Small intestine (tissue), 7 donors: ENCODE measurements at regions not wholly inside any gene's neighbourhood (a gene's known extent, or its start where the extent isn't known, plus 50 kb on each side); places are given as distances from the start of the nearest gene placed in this dataset.

Experiments used
- DNase-seq, 2 donors: peaks; one replicate each; pipeline versions ENCODE4 v3.0.0 to v3.0.0-alpha.2; 2013
- FAIRE-seq: peaks from 2 replicates; lab custom pipeline; 2012; peaks lifted over from hg19 to GRCh38; lab: Jason Lieb, UNC
- H3K27ac ChIP-seq, 3 donors: one replicate each; pipeline ENCODE4 v1.5.1; 2013; ENCODE audit warnings: low read length in 2 of 3, mild to moderate bottlenecking in 2 of 3, control low read depth in 1 of 3, inconsistent platforms in 1 of 3, low read depth in 1 of 3, moderate library complexity in 1 of 3
- H3K27me3 ChIP-seq, 3 donors: one replicate each; pipeline ENCODE4 v1.6.1; 2013; ENCODE audit warnings: low read length in 3 of 3, inconsistent platforms in 1 of 3; ENCODE audit not compliant: control insufficient read depth in 3 of 3, insufficient read depth in 3 of 3
- H3K36me3 ChIP-seq, 3 donors: one replicate each; pipeline ENCODE4 v1.6.1; 2013; ENCODE audit warnings: low read length in 3 of 3, inconsistent platforms in 1 of 3, low read depth in 1 of 3, mild to moderate bottlenecking in 1 of 3, moderate library complexity in 1 of 3; ENCODE audit not compliant: control insufficient read depth in 3 of 3, insufficient read depth in 2 of 3
- H3K4me1 ChIP-seq, 3 donors: one replicate each; pipeline ENCODE4 v1.6.1; 2013; ENCODE audit warnings: low read length in 2 of 3, inconsistent platforms in 1 of 3, low read depth in 1 of 3, mild to moderate bottlenecking in 1 of 3, moderate library complexity in 1 of 3; ENCODE audit not compliant: control insufficient read depth in 3 of 3, insufficient read depth in 2 of 3
- H3K4me3 ChIP-seq, 3 donors: one replicate each; pipeline ENCODE4 v1.5.1; 2013; ENCODE audit warnings: low read length in 3 of 3, control low read depth in 1 of 3, inconsistent platforms in 1 of 3, low read depth in 1 of 3, mild to moderate bottlenecking in 1 of 3, moderate library complexity in 1 of 3
- H3K9me3 ChIP-seq, 2 donors: one replicate each; pipeline ENCODE4 v1.6.1; 2013; ENCODE audit warnings: low read depth in 1 of 2, low read length in 1 of 2; ENCODE audit not compliant: control insufficient read depth in 2 of 2, insufficient read depth in 1 of 2
- WGBS, 3 donors: extraction: QIAGEN DNeasy Blood & Tissue Kit; methylation state at CpG; one replicate each; pipeline ENCODE4 v1.1.7; 2013; 5-methylcytosine and 5-hydroxymethylcytosine counted together
- donor health status: healthy with polysubstance abuse.
- donor health status: control.
- donor health status: control.
- donor health status: Bipolar disorder and iron deficiency.
- donor health status: healthy.

DNA sequence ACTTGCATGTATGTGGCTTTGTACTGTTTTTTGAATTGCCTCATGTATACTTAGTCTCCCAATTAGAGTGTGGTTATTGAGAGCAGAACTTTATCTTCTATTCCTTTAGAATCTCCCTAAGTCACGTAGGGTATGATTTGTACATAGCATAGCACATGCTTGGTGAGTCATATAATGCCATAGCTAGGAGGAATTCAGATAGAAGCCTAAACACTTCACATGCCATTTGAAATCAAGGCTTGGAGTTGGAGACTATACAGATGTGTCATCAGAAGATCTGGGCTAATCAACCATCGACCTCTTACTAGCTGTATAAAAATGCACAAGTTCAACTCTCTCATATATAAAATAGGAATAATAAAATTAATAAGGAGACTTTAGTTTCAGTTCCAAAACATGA, 222.6 kb upstream of the ST6GAL2 start:
- Histone ChIP-seq H3K4me1 (no peaks in the 10 kb centered on the region), H3K27ac (no peak overlapping the region), H3K27me3 (no peaks in the 10 kb centered on the region), H3K9me3 (peaks cover 0 to 4% of the 10 kb centered on the region in 2 donors), H3K4me3 (no peak overlapping the region), H3K36me3 (no peaks in the 10 kb centered on the region)
- FAIRE-seq (no peak), DNase-seq (no peak)
- WGBS, 3 donors, result 61 to 70% (median 67%) methylated on average over 2 of the region's 2 CpGs

DNA sequence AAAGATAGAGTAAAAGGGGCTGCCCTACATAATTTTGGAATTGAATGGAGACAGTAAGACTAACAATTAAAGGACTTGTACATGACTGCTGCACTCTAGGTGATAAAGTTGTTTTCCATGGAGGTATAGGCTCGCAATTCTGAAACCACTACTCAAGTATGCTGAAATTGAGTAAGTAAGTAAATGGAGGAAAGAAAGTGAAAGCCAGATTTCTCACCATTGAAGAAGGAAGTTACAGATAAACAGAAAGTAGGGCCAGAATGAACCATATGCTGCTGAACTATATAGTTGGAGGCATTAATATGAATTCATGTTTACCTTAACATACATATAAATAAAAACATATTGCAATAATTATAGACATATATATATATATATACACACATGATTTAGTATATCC, 225.7 kb upstream of the ST6GAL2 start:
- no peak for FAIRE-seq
- H3K4me1 ChIP-seq, result no peaks in the 10 kb centered on the region
- WGBS, 3 donors, result 69 to 76% (median 71%) methylated on average over 1 of the region's 1 CpG

DNA sequence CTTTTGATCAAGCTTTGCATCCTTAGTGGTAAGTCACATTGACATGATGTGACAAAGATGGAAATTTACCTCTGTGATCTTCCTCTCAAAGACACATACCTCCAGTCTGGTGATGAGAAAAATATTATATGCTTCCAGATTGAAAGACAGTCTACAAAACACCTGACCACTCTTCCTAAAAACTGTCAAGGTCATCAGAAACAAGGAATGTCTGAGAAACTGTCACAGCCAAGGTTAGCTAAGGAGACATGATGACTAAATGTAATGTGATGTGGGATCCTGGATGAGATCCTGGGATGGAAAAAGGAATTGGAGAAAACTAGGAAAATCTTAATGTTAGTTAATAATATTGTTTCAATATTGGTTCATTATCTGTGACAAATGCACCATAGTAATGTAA, 226.6 kb upstream of the ST6GAL2 start:
- Histone ChIP-seq H3K36me3 (no peaks in the 10 kb centered on the region), H3K4me1 (no peaks in the 10 kb centered on the region), H3K27me3 (no peaks in the 10 kb centered on the region), H3K9me3 (peaks cover 0 to 8% of the 10 kb centered on the region in 2 donors), H3K27ac (no peak overlapping the region), H3K4me3 (no peak overlapping the region)
- no peak for DNase-seq
- FAIRE-seq, result no peak

More for the DNA sequence above, 225.7 kb upstream of the ST6GAL2 start:
- no peak for DNase-seq
- Histone ChIP-seq H3K9me3 (peaks cover 0 to 5% of the 10 kb centered on the region in 2 donors), H3K4me3 (no peak overlapping the region), H3K36me3 (no peaks in the 10 kb centered on the region), H3K27ac (no peak overlapping the region), H3K27me3 (no peaks in the 10 kb centered on the region)

DNA sequence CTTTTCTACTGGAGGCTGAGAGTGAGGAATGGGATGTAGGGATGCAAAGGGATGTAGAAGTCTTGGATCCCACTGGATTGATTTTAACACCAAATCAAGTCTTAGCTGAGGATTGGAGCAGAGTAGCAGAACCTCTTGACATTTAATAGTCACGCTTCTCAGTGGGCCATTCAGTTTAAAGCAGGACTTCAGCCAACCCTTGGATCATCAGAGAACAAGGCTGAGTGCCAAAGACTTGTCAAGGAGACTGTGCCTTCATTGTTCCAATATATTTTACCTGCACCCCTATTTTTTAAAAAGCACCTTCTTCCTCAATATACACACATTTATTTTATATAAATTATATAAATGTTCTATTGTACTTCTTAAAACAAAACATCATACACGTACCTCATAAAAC, 242.4 kb upstream of the ST6GAL2 start:
- no peaks in the 10 kb centered on the region for H3K4me1 ChIP-seq
- H3K4me3 ChIP-seq, result no peak overlapping the region
- no peaks in the 10 kb centered on the region for H3K9me3 ChIP-seq
- H3K36me3 ChIP-seq, result no peaks in the 10 kb centered on the region
- FAIRE-seq (no peak), DNase-seq (no peak)
- no peak overlapping the region for H3K27ac ChIP-seq
- 69 to 85% (median 76%) methylated on average over 2 of the region's 2 CpGs for WGBS, 3 donors
- H3K27me3 ChIP-seq, result no peaks in the 10 kb centered on the region

GRCh38 chr2:107132070-107132469, 246.1 kb upstream of the ST6GAL2 start:
- 56 to 71% (median 65%) methylated on average over 11 of the region's 11 CpGs for WGBS, 3 donors
- H3K4me3 ChIP-seq, result no peak overlapping the region
- no peaks in the 10 kb centered on the region for H3K9me3 ChIP-seq
- no peak for DNase-seq
- no peaks in the 10 kb centered on the region for H3K4me1 ChIP-seq
- no peak for FAIRE-seq
- no peaks in the 10 kb centered on the region for H3K36me3 ChIP-seq
- H3K27me3 ChIP-seq, result no peaks in the 10 kb centered on the region
- no peak overlapping the region for H3K27ac ChIP-seq

- Histone ChIP-seq H3K27me3 (no peaks in the 10 kb centered on the region), H3K4me1 (no peaks in the 10 kb centered on the region), H3K4me3 (no peak overlapping the region), H3K9me3 (no peaks in the 10 kb centered on the region), H3K27ac (no peak overlapping the region), H3K36me3 (no peaks in the 10 kb centered on the region)
- FAIRE-seq (no peak), DNase-seq (no peak)
- 56 to 65% (median 57%) methylated on average over 4 of the region's 4 CpGs for WGBS, 3 donors
Measured at GRCh38 chr2:107132746-107133145, 246.8 kb upstream of the ST6GAL2 start.

GRCh38 chr2:107133412-107133811, 247.4 kb upstream of the ST6GAL2 start:
- Histone ChIP-seq H3K27ac (no peak overlapping the region), H3K27me3 (no peaks in the 10 kb centered on the region), H3K4me3 (no peak overlapping the region), H3K9me3 (no peaks in the 10 kb centered on the region), H3K4me1 (no peaks in the 10 kb centered on the region), H3K36me3 (no peaks in the 10 kb centered on the region)
- WGBS, 3 donors, result 81 to 82% (median 81%) methylated on average over 1 of the region's 1 CpG
- FAIRE-seq (no peak), DNase-seq (no peak)

DNA sequence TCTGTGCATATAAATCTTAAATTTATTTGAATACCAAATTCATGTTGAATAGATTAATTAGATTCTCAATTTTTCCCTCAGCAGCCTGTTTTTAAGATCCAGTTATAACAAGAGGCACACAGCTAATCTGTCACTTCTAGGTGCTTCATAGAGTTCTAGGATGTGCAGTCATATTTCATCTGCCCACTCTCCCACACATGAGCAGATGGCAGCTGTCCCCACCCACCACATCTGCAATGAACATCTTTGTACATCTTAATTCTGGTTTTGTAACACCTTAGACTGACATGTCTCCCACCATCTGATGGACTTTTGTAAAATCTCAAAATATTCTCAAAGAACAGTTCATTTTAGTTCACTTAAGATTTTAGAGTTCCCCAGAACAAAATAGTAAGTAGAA, 250.8 kb upstream of the ST6GAL2 start:
- Histone ChIP-seq H3K27ac (no peak overlapping the region), H3K36me3 (no peaks in the 10 kb centered on the region), H3K27me3 (no peaks in the 10 kb centered on the region), H3K4me1 (no peaks in the 10 kb centered on the region), H3K4me3 (no peak overlapping the region), H3K9me3 (no peaks in the 10 kb centered on the region)
- DNase-seq (no peak), FAIRE-seq (no peak)

- no peaks in the 10 kb centered on the region for H3K4me1 ChIP-seq
- H3K4me3 ChIP-seq, result no peak overlapping the region
- H3K27me3 ChIP-seq, result no peaks in the 10 kb centered on the region
- no peak overlapping the region for H3K27ac ChIP-seq
- H3K9me3 ChIP-seq, result no peaks in the 10 kb centered on the region
- FAIRE-seq (no peak), DNase-seq (no peak)
- WGBS, 3 donors, result 57 to 76% (median 66%) methylated on average over 2 of the region's 2 CpGs
- H3K36me3 ChIP-seq, result no peaks in the 10 kb centered on the region
Measured at GRCh38 chr2:107137706-107138105, 251.7 kb upstream of the ST6GAL2 start.
